ENCODE measurements at regions not wholly inside any gene's neighbourhood (a gene's known extent, or its start where the extent isn't known, plus 50 kb on each side); places are given as distances from the start of the nearest gene placed in this dataset.
A peak's percentile ranks its signal among the peaks of the same experiment; 100 is the strongest.

GRCh38 chr12:113689047-113689610 lies 217.5 kb upstream of the LHX5 start:
- no peak overlapping the region for H3K4me3 ChIP-seq (replicated peaks; ENCODE audit: low read depth, low read length)
- no peak for DNase-seq (ENCODE audit: extremely low read depth, low read depth)
- no peak for TF ChIP-seq CTCF (IDR thresholded peaks at IDR 0.05; ENCODE audit: low read depth, low read length, missing control alignments)

- no peak for TF ChIP-seq CTCF (IDR thresholded peaks at IDR 0.05; ENCODE audit: low read depth, low read length, missing control alignments)
- no peak overlapping the region for H3K4me3 ChIP-seq (replicated peaks; ENCODE audit: low read depth, low read length)
- DNase-seq (ENCODE audit: extremely low read depth, low read depth) = no peak
These were observed 216.6 kb upstream of the LHX5 start for GRCh38 chr12:113688313-113688712.

GRCh38 chr12:113684908-113685782 lies 213.5 kb upstream of the LHX5 start:
- no peak overlapping the region for H3K4me3 ChIP-seq (replicated peaks; ENCODE audit: low read depth, low read length)
- DNase-seq (ENCODE audit: extremely low read depth, low read depth) = no peak
- TF ChIP-seq CTCF (IDR thresholded peaks at IDR 0.05; ENCODE audit: low read depth, low read length, missing control alignments) = no peak

- peak; percentile 9 for DNase-seq (ENCODE audit: extremely low read depth, low read depth)
- no peak overlapping the region for H3K4me3 ChIP-seq (replicated peaks; ENCODE audit: low read depth, low read length)
- no peak for TF ChIP-seq CTCF (IDR thresholded peaks at IDR 0.05; ENCODE audit: low read depth, low read length, missing control alignments)
These were observed 212.6 kb upstream of the LHX5 start for GRCh38 chr12:113684053-113684907.

GRCh38 chr12:113683574-113683973 lies 211.9 kb upstream of the LHX5 start:
- DNase-seq (ENCODE audit: extremely low read depth, low read depth) = no peak
- H3K4me3 ChIP-seq (replicated peaks; ENCODE audit: low read depth, low read length) = no peak overlapping the region
- no peak for TF ChIP-seq CTCF (IDR thresholded peaks at IDR 0.05; ENCODE audit: low read depth, low read length, missing control alignments)

GRCh38 chr12:113680868-113681267 lies 209.2 kb upstream of the LHX5 start:
- DNase-seq (ENCODE audit: extremely low read depth, low read depth) = no peak
- H3K4me3 ChIP-seq (replicated peaks; ENCODE audit: low read depth, low read length) = no peak overlapping the region
- TF ChIP-seq CTCF (IDR thresholded peaks at IDR 0.05; ENCODE audit: low read depth, low read length, missing control alignments) = no peak
